Stomach (tissue), 4 donors: ENCODE measurements at regions not wholly inside any gene's neighbourhood (a gene's known extent, or its start where the extent isn't known, plus 50 kb on each side); places are given as distances from the start of the nearest gene placed in this dataset.

Experiments used
- CTCF ChIP-seq, 7 experiments: fragments of 450-650 bp in 4 of 7; fragments of 200-600 bp in 3 of 7; sonication (generic) in 3 of 7; IDR thresholded peaks; one replicate each; pipeline ENCODE4 v1.5.1; 2016 to 2019; ENCODE audit warnings: antibody characterized with exemption in 7 of 7, control low read depth in 2 of 7, mild to moderate bottlenecking in 1 of 7
- EP300 ChIP-seq: sonication (generic); formaldehyde crosslinking; IDR thresholded peaks from one replicate; pipeline ENCODE4 v1.6.1; 2017; ENCODE audit warnings: antibody characterized with exemption
- POLR2A ChIP-seq, 4 donors: fragments of 450-650 bp; IDR thresholded peaks; one replicate each; pipeline ENCODE4 v1.6.1; 2016; ENCODE audit warnings: antibody characterized with exemption in 4 of 4, control low read depth in 2 of 4, mild to moderate bottlenecking in 1 of 4, moderate library complexity in 1 of 4
- POLR2AphosphoS5 ChIP-seq, 3 donors: sonication (generic); formaldehyde crosslinking; IDR thresholded peaks; one replicate each; pipeline ENCODE4 v1.6.1; 2016; ENCODE audit warnings: antibody characterized with exemption in 3 of 3

- TF ChIP-seq CTCF (IDR thresholded peaks at IDR 0.05) (no peak), EP300 (no peak), POLR2AphosphoS5 (IDR thresholded peaks at IDR 0.05) (no peak), POLR2A (IDR thresholded peaks at IDR 0.05) (no peak)
Observed at GRCh38 chr1:60895701-60896100, 186.7 kb upstream of the NFIA start.
